ENCODE measurements at regions not wholly inside any gene's neighbourhood (a gene's known extent, or its start where the extent isn't known, plus 50 kb on each side); places are given as distances from the start of the nearest gene placed in this dataset.

DNA sequence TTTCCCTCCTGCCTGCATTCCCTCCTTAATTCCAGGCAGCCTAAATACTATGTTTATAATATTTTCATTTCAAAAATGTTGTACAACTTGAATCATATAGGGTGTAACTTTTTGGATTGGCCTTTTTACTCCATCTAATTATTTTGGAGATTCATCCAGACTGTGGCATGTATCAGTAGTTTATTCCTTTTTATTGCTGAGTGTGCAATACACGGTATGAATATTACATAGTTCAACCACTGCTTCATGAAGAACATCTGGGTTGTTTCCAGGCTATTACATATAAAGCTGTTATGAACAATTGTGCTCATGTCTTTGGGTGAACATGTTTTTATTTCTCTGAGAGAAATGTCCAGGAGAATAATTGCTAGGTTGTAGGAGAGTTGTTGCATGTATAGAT, 253.5 kb upstream of the SLC35B3 start:
- H4K20me1 ChIP-seq (ENCODE audit: control insufficient read depth, insufficient read depth, insufficient read length), result no peaks in the 10 kb centered on the region
- H2AFZ ChIP-seq (ENCODE audit: low read length), result no peak overlapping the region
- H3K9ac ChIP-seq (ENCODE audit: extremely low read depth, insufficient read length, low read length), result no peak overlapping the region
- H4K5ac ChIP-seq (ENCODE audit: insufficient read length, low read depth, low read length), result no peak overlapping the region
- H3K27me3 ChIP-seq (ENCODE audit: insufficient read depth, low read length), result no peaks in the 10 kb centered on the region
- H2BK15ac ChIP-seq (ENCODE audit: low read depth, low read length), result no peak overlapping the region
- Mint-ChIP-seq H3K4me1 (no peaks in the 10 kb centered on the region), H3K9me3 (peaks cover 17 to 21% of the 10 kb centered on the region in 2 experiments), H3K4me3 (no peak overlapping the region), H3K36me3 (ENCODE audit: insufficient read depth in 1 of 3, low read depth in 3 of 3) (peaks cover 0 to 7% (median 4%) of the 10 kb centered on the region in 3 experiments; a peak in 5 of 7 replicates), H3K27me3 (ENCODE audit: low read depth) (no peaks in the 10 kb centered on the region; the same call in 1 of the 2 replicates), H3K27ac (peak overlapping the region in 1 of 3 experiments; percentile 33; a peak in 1 of 7 replicates)
- no peak overlapping the region for H2AK5ac ChIP-seq (ENCODE audit: insufficient read length, low read length)
- no peak overlapping the region for H2BK12ac ChIP-seq (ENCODE audit: insufficient read length, low read depth, low read length)
- no peak for DNase-seq
- H3T11ph ChIP-seq (ENCODE audit: low read length), result no peak overlapping the region
- WGBS (ENCODE audit: extremely low coverage, insufficient read length, low lambda C conversion rate), result no CpG with 5 or more reads among the region's 1 CpG
- no peaks in the 10 kb centered on the region for H3K79me2 ChIP-seq (ENCODE audit: insufficient read depth, low read length)
- no peaks in the 10 kb centered on the region for H3K79me1 ChIP-seq (ENCODE audit: insufficient read depth, low read depth, low read length, poor library complexity, severe bottlenecking)
- no peak overlapping the region for H3K56ac ChIP-seq (ENCODE audit: insufficient read length, low read depth, low read length)
- TF ChIP-seq, protein P1, sequence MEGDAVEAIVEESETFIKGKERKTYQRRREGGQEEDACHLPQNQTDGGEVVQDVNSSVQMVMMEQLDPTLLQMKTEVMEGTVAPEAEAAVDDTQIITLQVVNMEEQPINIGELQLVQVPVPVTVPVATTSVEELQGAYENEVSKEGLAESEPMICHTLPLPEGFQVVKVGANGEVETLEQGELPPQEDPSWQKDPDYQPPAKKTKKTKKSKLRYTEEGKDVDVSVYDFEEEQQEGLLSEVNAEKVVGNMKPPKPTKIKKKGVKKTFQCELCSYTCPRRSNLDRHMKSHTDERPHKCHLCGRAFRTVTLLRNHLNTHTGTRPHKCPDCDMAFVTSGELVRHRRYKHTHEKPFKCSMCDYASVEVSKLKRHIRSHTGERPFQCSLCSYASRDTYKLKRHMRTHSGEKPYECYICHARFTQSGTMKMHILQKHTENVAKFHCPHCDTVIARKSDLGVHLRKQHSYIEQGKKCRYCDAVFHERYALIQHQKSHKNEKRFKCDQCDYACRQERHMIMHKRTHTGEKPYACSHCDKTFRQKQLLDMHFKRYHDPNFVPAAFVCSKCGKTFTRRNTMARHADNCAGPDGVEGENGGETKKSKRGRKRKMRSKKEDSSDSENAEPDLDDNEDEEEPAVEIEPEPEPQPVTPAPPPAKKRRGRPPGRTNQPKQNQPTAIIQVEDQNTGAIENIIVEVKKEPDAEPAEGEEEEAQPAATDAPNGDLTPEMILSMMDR (conservative IDR thresholded peaks at IDR 0.05), result no peak
- H3K14ac ChIP-seq (ENCODE audit: insufficient read depth, low read length), result no peak overlapping the region
- no peak overlapping the region for H4K91ac ChIP-seq (ENCODE audit: insufficient read length, low read depth, low read length)
- H3K23ac ChIP-seq (ENCODE audit: insufficient read length, low read depth, low read length), result no peak overlapping the region
- no peaks in the 10 kb centered on the region for H3K23me2 ChIP-seq (ENCODE audit: insufficient read length, low read depth, low read length, poor library complexity, severe bottlenecking)
- no peak overlapping the region for H2BK120ac ChIP-seq (ENCODE audit: low read depth, low read length, poor library complexity, severe bottlenecking)
- H3K4me2 ChIP-seq (ENCODE audit: insufficient read depth, insufficient read length, low read length), result no peak overlapping the region
- no peaks in the 10 kb centered on the region for H3K4me1 ChIP-seq (ENCODE audit: insufficient read depth, low read length)
- no peak overlapping the region for H4K8ac ChIP-seq (replicated peaks; ENCODE audit: insufficient read length, low read depth, low read length)
- no peak overlapping the region for H2BK5ac ChIP-seq (ENCODE audit: insufficient read length, low read length)
- no peak overlapping the region for H3K27ac ChIP-seq (ENCODE audit: insufficient read length, low read depth, low read length)
- H3K4ac ChIP-seq (ENCODE audit: low read depth, low read length), result no peak overlapping the region
- no peaks in the 10 kb centered on the region for H3K9me3 ChIP-seq (ENCODE audit: control insufficient read depth, low read depth, low read length)
- no peak overlapping the region for H3K18ac ChIP-seq (ENCODE audit: insufficient read length, low read depth, low read length)
- H2BK20ac ChIP-seq (ENCODE audit: low read depth, low read length, poor library complexity, severe bottlenecking), result no peak overlapping the region

All from H9 (cell line).